ENCODE measurements at regions not wholly inside any gene's neighbourhood (a gene's known extent, or its start where the extent isn't known, plus 50 kb on each side); places are given as distances from the start of the nearest gene placed in this dataset.

GRCh38 chr2:128437204-128437565, 118.5 kb upstream of the HS6ST1 start:
- DNase-seq (ENCODE audit: low read depth): no peak

- no peak for DNase-seq (ENCODE audit: low read depth)
Observed at GRCh38 chr2:128438091-128438490, 119.4 kb upstream of the HS6ST1 start.

GRCh38 chr2:128438586-128438985, 119.9 kb upstream of the HS6ST1 start:
- DNase-seq (ENCODE audit: low read depth): no peak

GRCh38 chr2:128439031-128439790, 120.5 kb upstream of the HS6ST1 start:
- no peak for DNase-seq (ENCODE audit: low read depth)

GRCh38 chr2:128439791-128440665, 121.4 kb upstream of the HS6ST1 start:
- DNase-seq (ENCODE audit: low read depth): no peak

GRCh38 chr2:128440666-128441340, 122.1 kb upstream of the HS6ST1 start:
- DNase-seq (ENCODE audit: low read depth): no peak

GRCh38 chr2:128441341-128442052, 122.8 kb upstream of the HS6ST1 start:
- DNase-seq (ENCODE audit: low read depth): no peak

- DNase-seq (ENCODE audit: low read depth): no peak
Observed at GRCh38 chr2:128442053-128442751, 123.5 kb upstream of the HS6ST1 start.

GRCh38 chr2:128442891-128443302, 124.2 kb upstream of the HS6ST1 start:
- DNase-seq (ENCODE audit: low read depth): no peak

- no peak for DNase-seq (ENCODE audit: low read depth)
Observed at GRCh38 chr2:128444121-128444771, 125.6 kb upstream of the HS6ST1 start.

- peak; percentile 12 for DNase-seq (ENCODE audit: low read depth)
Observed at GRCh38 chr2:128444816-128445522, 126.3 kb upstream of the HS6ST1 start.

GRCh38 chr2:128445523-128445900, 126.8 kb upstream of the HS6ST1 start:
- no peak for DNase-seq (ENCODE audit: low read depth)

- no peak for DNase-seq (ENCODE audit: low read depth)
Observed at GRCh38 chr2:128446049-128446873, 127.6 kb upstream of the HS6ST1 start.

GRCh38 chr2:128446874-128447537, 128.3 kb upstream of the HS6ST1 start:
- no peak for DNase-seq (ENCODE audit: low read depth)

GRCh38 chr2:128447538-128447995, 128.9 kb upstream of the HS6ST1 start:
- no peak for DNase-seq (ENCODE audit: low read depth)

GRCh38 chr2:128448331-128449225, 129.9 kb upstream of the HS6ST1 start:
- no peak for DNase-seq (ENCODE audit: low read depth)

GRCh38 chr2:128449226-128450061, 130.8 kb upstream of the HS6ST1 start:
- DNase-seq (ENCODE audit: low read depth): no peak

All from amniotic epithelial cell (primary cell).